ENCODE measurements at regions not wholly inside any gene's neighbourhood (a gene's known extent, or its start where the extent isn't known, plus 50 kb on each side); places are given as distances from the start of the nearest gene placed in this dataset.

- ATAC-seq (ENCODE audit: poor library complexity) (no peak), DNase-seq (no peak)
- intact Hi-C loops (cut with DNase I), result no loop called here
Observed at GRCh38 chr12:124426594-124427555, 132.0 kb downstream of the RFLNA start.

GRCh38 chr12:124425667-124426066 lies 130.8 kb downstream of the RFLNA start:
- intact Hi-C loops (cut with DNase I), result no loop called here
- DNase-seq, result no peak
- no peak for ATAC-seq (ENCODE audit: poor library complexity)

- ATAC-seq (ENCODE audit: poor library complexity), result no peak
- intact Hi-C loops (cut with DNase I), result loop anchor here (5.0 kb wide), 1 partner anchor 37 kb away; no protein-coding TSS in a partner anchor
- no peak for DNase-seq
Observed at GRCh38 chr12:124424516-124424905, 129.6 kb downstream of the RFLNA start.

GRCh38 chr12:124423761-124424515 lies 129.0 kb downstream of the RFLNA start:
- no peak for DNase-seq
- intact Hi-C loops (cut with DNase I), result loop anchor here (5.0 kb wide), 1 partner anchor 37 kb away; no protein-coding TSS in a partner anchor
- no peak for ATAC-seq (ENCODE audit: poor library complexity)

- DNase-seq (peak; percentile 96), ATAC-seq (ENCODE audit: poor library complexity) (peak; percentile 82)
- intact Hi-C loops (cut with DNase I), result loop anchor here (5.0 kb wide), 1 partner anchor 36 kb away; no protein-coding TSS in a partner anchor
Observed at GRCh38 chr12:124422570-124423523, 128.0 kb downstream of the RFLNA start.

- intact Hi-C loops (cut with DNase I), result loop anchor here (5.0 kb wide), 1 partner anchor 35 kb away; no protein-coding TSS in a partner anchor
- ATAC-seq (ENCODE audit: poor library complexity) (peak; percentile 11), DNase-seq (peak; percentile 60)
Observed at GRCh38 chr12:124422142-124422569, 127.3 kb downstream of the RFLNA start.

- ATAC-seq (ENCODE audit: poor library complexity) (peak; percentile 5), DNase-seq (peak; percentile 76)
- intact Hi-C loops (cut with DNase I), result loop anchor here (5.0 kb wide), 1 partner anchor 34 kb away; no protein-coding TSS in a partner anchor
Observed at GRCh38 chr12:124420996-124421674, 126.2 kb downstream of the RFLNA start.

GRCh38 chr12:124420041-124420995 lies 125.4 kb downstream of the RFLNA start:
- ATAC-seq (ENCODE audit: poor library complexity) (no peak), DNase-seq (no peak)
- intact Hi-C loops (cut with DNase I), result loop anchor here (5.0 kb wide), 1 partner anchor 33 kb away; no protein-coding TSS in a partner anchor

GRCh38 chr12:124419292-124420040 lies 124.6 kb downstream of the RFLNA start:
- no peak for ATAC-seq (ENCODE audit: poor library complexity)
- no peak for DNase-seq
- intact Hi-C loops (cut with DNase I), result loop anchor here (5.0 kb wide), 1 partner anchor 32 kb away; no protein-coding TSS in a partner anchor

GRCh38 chr12:124418791-124419190 lies 123.9 kb downstream of the RFLNA start:
- DNase-seq (no peak), ATAC-seq (ENCODE audit: poor library complexity) (no peak)
- intact Hi-C loops (cut with DNase I), result no loop called here

- ATAC-seq (ENCODE audit: poor library complexity), result no peak
- intact Hi-C loops (cut with DNase I), result no loop called here
- DNase-seq, result no peak
Observed at GRCh38 chr12:124418156-124418555, 123.3 kb downstream of the RFLNA start.

GRCh38 chr12:124416516-124417395 lies 121.9 kb downstream of the RFLNA start:
- DNase-seq, result no peak
- intact Hi-C loops (cut with DNase I), result no loop called here
- ATAC-seq (ENCODE audit: poor library complexity), result no peak

GRCh38 chr12:124415064-124415463 lies 120.2 kb downstream of the RFLNA start:
- intact Hi-C loops (cut with DNase I), result no loop called here
- DNase-seq (no peak), ATAC-seq (ENCODE audit: poor library complexity) (no peak)

- DNase-seq (no peak), ATAC-seq (ENCODE audit: poor library complexity) (no peak)
- intact Hi-C loops (cut with DNase I), result no loop called here
Observed at GRCh38 chr12:124413915-124414314, 119.0 kb downstream of the RFLNA start.

GRCh38 chr12:124413401-124413800 lies 118.5 kb downstream of the RFLNA start:
- peak; percentile 86 for DNase-seq
- ATAC-seq (ENCODE audit: poor library complexity), result peak; percentile 70
- intact Hi-C loops (cut with DNase I), result no loop called here
